ENCODE measurements at regions not wholly inside any gene's neighbourhood (a gene's known extent, or its start where the extent isn't known, plus 50 kb on each side); places are given as distances from the start of the nearest gene placed in this dataset.

GRCh38 chr18:61172624-61173023 lies 160.6 kb upstream of the CDH20 start:
- no peaks in the 10 kb centered on the region for H3K27me3 ChIP-seq (ENCODE audit: control insufficient read depth, insufficient read depth, low read length)
- no peaks in the 10 kb centered on the region for H3K9me3 ChIP-seq (ENCODE audit: control insufficient read depth, low read depth, low read length)
- peaks cover 3% of the 10 kb centered on the region for H3K4me1 ChIP-seq (ENCODE audit: control insufficient read depth, low read depth, low read length)
- no peak overlapping the region for H3K27ac ChIP-seq (ENCODE audit: low read length)
- no peak overlapping the region for H3K4me3 ChIP-seq (ENCODE audit: low read length)
- H3K36me3 ChIP-seq (ENCODE audit: control insufficient read depth, low read depth, low read length) = no peaks in the 10 kb centered on the region
- no peak overlapping the region for H3K9ac ChIP-seq (ENCODE audit: low read length)

GRCh38 chr18:61173554-61173953 lies 159.7 kb upstream of the CDH20 start:
- H3K9ac ChIP-seq (ENCODE audit: low read length) = no peak overlapping the region
- no peaks in the 10 kb centered on the region for H3K36me3 ChIP-seq (ENCODE audit: control insufficient read depth, low read depth, low read length)
- H3K27me3 ChIP-seq (ENCODE audit: control insufficient read depth, insufficient read depth, low read length) = no peaks in the 10 kb centered on the region
- no peak overlapping the region for H3K4me3 ChIP-seq (ENCODE audit: low read length)
- no peaks in the 10 kb centered on the region for H3K9me3 ChIP-seq (ENCODE audit: control insufficient read depth, low read depth, low read length)
- peaks cover 3% of the 10 kb centered on the region for H3K4me1 ChIP-seq (ENCODE audit: control insufficient read depth, low read depth, low read length)
- no peak overlapping the region for H3K27ac ChIP-seq (ENCODE audit: low read length)

GRCh38 chr18:61183798-61184197 lies 149.4 kb upstream of the CDH20 start:
- H3K27ac ChIP-seq (ENCODE audit: low read length) = no peak overlapping the region
- H3K4me1 ChIP-seq (ENCODE audit: control insufficient read depth, low read depth, low read length) = no peaks in the 10 kb centered on the region
- no peak overlapping the region for H3K9ac ChIP-seq (ENCODE audit: low read length)
- no peak overlapping the region for H3K4me3 ChIP-seq (ENCODE audit: low read length)
- H3K27me3 ChIP-seq (ENCODE audit: control insufficient read depth, insufficient read depth, low read length) = no peaks in the 10 kb centered on the region
- no peaks in the 10 kb centered on the region for H3K36me3 ChIP-seq (ENCODE audit: control insufficient read depth, low read depth, low read length)
- H3K9me3 ChIP-seq (ENCODE audit: control insufficient read depth, low read depth, low read length) = no peaks in the 10 kb centered on the region

- Histone ChIP-seq H3K9me3 (ENCODE audit: control insufficient read depth, low read depth, low read length) (no peaks in the 10 kb centered on the region), H3K27me3 (ENCODE audit: control insufficient read depth, insufficient read depth, low read length) (no peaks in the 10 kb centered on the region), H3K4me1 (ENCODE audit: control insufficient read depth, low read depth, low read length) (no peaks in the 10 kb centered on the region), H3K4me3 (ENCODE audit: low read length) (no peak overlapping the region), H3K9ac (ENCODE audit: low read length) (no peak overlapping the region), H3K36me3 (ENCODE audit: control insufficient read depth, low read depth, low read length) (no peaks in the 10 kb centered on the region), H3K27ac (ENCODE audit: low read length) (no peak overlapping the region)
Measured at GRCh38 chr18:61187971-61188370, 145.3 kb upstream of the CDH20 start.

GRCh38 chr18:61189376-61189775 lies 143.9 kb upstream of the CDH20 start:
- H3K27ac ChIP-seq (ENCODE audit: low read length) = no peak overlapping the region
- no peak overlapping the region for H3K4me3 ChIP-seq (ENCODE audit: low read length)
- no peaks in the 10 kb centered on the region for H3K27me3 ChIP-seq (ENCODE audit: control insufficient read depth, insufficient read depth, low read length)
- no peaks in the 10 kb centered on the region for H3K4me1 ChIP-seq (ENCODE audit: control insufficient read depth, low read depth, low read length)
- no peaks in the 10 kb centered on the region for H3K9me3 ChIP-seq (ENCODE audit: control insufficient read depth, low read depth, low read length)
- H3K36me3 ChIP-seq (ENCODE audit: control insufficient read depth, low read depth, low read length) = no peaks in the 10 kb centered on the region
- no peak overlapping the region for H3K9ac ChIP-seq (ENCODE audit: low read length)

- H3K9ac ChIP-seq (ENCODE audit: low read length) = no peak overlapping the region
- H3K36me3 ChIP-seq (ENCODE audit: control insufficient read depth, low read depth, low read length) = no peaks in the 10 kb centered on the region
- H3K4me3 ChIP-seq (ENCODE audit: low read length) = no peak overlapping the region
- no peaks in the 10 kb centered on the region for H3K9me3 ChIP-seq (ENCODE audit: control insufficient read depth, low read depth, low read length)
- no peak overlapping the region for H3K27ac ChIP-seq (ENCODE audit: low read length)
- H3K27me3 ChIP-seq (ENCODE audit: control insufficient read depth, insufficient read depth, low read length) = no peaks in the 10 kb centered on the region
- no peaks in the 10 kb centered on the region for H3K4me1 ChIP-seq (ENCODE audit: control insufficient read depth, low read depth, low read length)
Measured at GRCh38 chr18:61194726-61195125, 138.5 kb upstream of the CDH20 start.

GRCh38 chr18:61196750-61197149 lies 136.5 kb upstream of the CDH20 start:
- Histone ChIP-seq H3K9ac (ENCODE audit: low read length) (no peak overlapping the region), H3K27ac (ENCODE audit: low read length) (no peak overlapping the region), H3K36me3 (ENCODE audit: control insufficient read depth, low read depth, low read length) (no peaks in the 10 kb centered on the region), H3K4me1 (ENCODE audit: control insufficient read depth, low read depth, low read length) (no peaks in the 10 kb centered on the region), H3K9me3 (ENCODE audit: control insufficient read depth, low read depth, low read length) (no peaks in the 10 kb centered on the region), H3K27me3 (ENCODE audit: control insufficient read depth, insufficient read depth, low read length) (no peaks in the 10 kb centered on the region), H3K4me3 (ENCODE audit: low read length) (no peak overlapping the region)

- Histone ChIP-seq H3K27ac (ENCODE audit: low read length) (no peak overlapping the region), H3K27me3 (ENCODE audit: control insufficient read depth, insufficient read depth, low read length) (no peaks in the 10 kb centered on the region), H3K9me3 (ENCODE audit: control insufficient read depth, low read depth, low read length) (no peaks in the 10 kb centered on the region), H3K4me3 (ENCODE audit: low read length) (no peak overlapping the region), H3K9ac (ENCODE audit: low read length) (no peak overlapping the region), H3K4me1 (ENCODE audit: control insufficient read depth, low read depth, low read length) (no peaks in the 10 kb centered on the region), H3K36me3 (ENCODE audit: control insufficient read depth, low read depth, low read length) (no peaks in the 10 kb centered on the region)
Measured at GRCh38 chr18:61198486-61198885, 134.7 kb upstream of the CDH20 start.

- Histone ChIP-seq H3K9ac (ENCODE audit: low read length) (no peak overlapping the region), H3K27ac (ENCODE audit: low read length) (no peak overlapping the region), H3K36me3 (ENCODE audit: control insufficient read depth, low read depth, low read length) (no peaks in the 10 kb centered on the region), H3K4me3 (ENCODE audit: low read length) (no peak overlapping the region), H3K27me3 (ENCODE audit: control insufficient read depth, insufficient read depth, low read length) (no peaks in the 10 kb centered on the region), H3K9me3 (ENCODE audit: control insufficient read depth, low read depth, low read length) (no peaks in the 10 kb centered on the region), H3K4me1 (ENCODE audit: control insufficient read depth, low read depth, low read length) (no peaks in the 10 kb centered on the region)
Measured at GRCh38 chr18:61199171-61199848, 133.9 kb upstream of the CDH20 start.

GRCh38 chr18:61201511-61201910 lies 131.7 kb upstream of the CDH20 start:
- no peaks in the 10 kb centered on the region for H3K4me1 ChIP-seq (ENCODE audit: control insufficient read depth, low read depth, low read length)

GRCh38 chr18:61203151-61203550 lies 130.1 kb upstream of the CDH20 start:
- no peak overlapping the region for H3K27ac ChIP-seq (ENCODE audit: low read length)
- no peaks in the 10 kb centered on the region for H3K27me3 ChIP-seq (ENCODE audit: control insufficient read depth, insufficient read depth, low read length)
- no peaks in the 10 kb centered on the region for H3K36me3 ChIP-seq (ENCODE audit: control insufficient read depth, low read depth, low read length)
- H3K9ac ChIP-seq (ENCODE audit: low read length) = no peak overlapping the region
- H3K4me1 ChIP-seq (ENCODE audit: control insufficient read depth, low read depth, low read length) = no peaks in the 10 kb centered on the region
- no peaks in the 10 kb centered on the region for H3K9me3 ChIP-seq (ENCODE audit: control insufficient read depth, low read depth, low read length)
- no peak overlapping the region for H3K4me3 ChIP-seq (ENCODE audit: low read length)

More at GRCh38 chr18:61201511-61201910, 131.7 kb upstream of the CDH20 start:
- H3K27ac ChIP-seq (ENCODE audit: low read length) = no peak overlapping the region
- no peak overlapping the region for H3K9ac ChIP-seq (ENCODE audit: low read length)
- H3K36me3 ChIP-seq (ENCODE audit: control insufficient read depth, low read depth, low read length) = no peaks in the 10 kb centered on the region
- no peak overlapping the region for H3K4me3 ChIP-seq (ENCODE audit: low read length)
- no peaks in the 10 kb centered on the region for H3K9me3 ChIP-seq (ENCODE audit: control insufficient read depth, low read depth, low read length)
- no peaks in the 10 kb centered on the region for H3K27me3 ChIP-seq (ENCODE audit: control insufficient read depth, insufficient read depth, low read length)

GRCh38 chr18:61209801-61210200 lies 123.4 kb upstream of the CDH20 start:
- H3K36me3 ChIP-seq (ENCODE audit: control insufficient read depth, low read depth, low read length) = no peaks in the 10 kb centered on the region
- H3K27ac ChIP-seq (ENCODE audit: low read length) = no peak overlapping the region

More at GRCh38 chr18:61209801-61210200, 123.4 kb upstream of the CDH20 start:
- no peak overlapping the region for H3K9ac ChIP-seq (ENCODE audit: low read length)
- H3K4me3 ChIP-seq (ENCODE audit: low read length) = no peak overlapping the region
- H3K4me1 ChIP-seq (ENCODE audit: control insufficient read depth, low read depth, low read length) = no peaks in the 10 kb centered on the region
- no peaks in the 10 kb centered on the region for H3K9me3 ChIP-seq (ENCODE audit: control insufficient read depth, low read depth, low read length)
- H3K27me3 ChIP-seq (ENCODE audit: control insufficient read depth, insufficient read depth, low read length) = no peaks in the 10 kb centered on the region

Data from iPS-18a (cell line).